SK-N-SH (cell line): ENCODE measurements at regions not wholly inside any gene's neighbourhood (a gene's known extent, or its start where the extent isn't known, plus 50 kb on each side); places are given as distances from the start of the nearest gene placed in this dataset.

ENCODE experiments used
- CTCF ChIA-PET: fragments of 300-600, 350-600 bp; formaldehyde crosslinking; extraction: SDS; loops from one replicate; lab custom pipeline; 2021; lab: Yijun Ruan, JAX
- POLR2A ChIA-PET: fragments of 350-600 bp; sonication (Branson Sonifier 250); formaldehyde crosslinking; extraction: SDS; loops from one replicate; lab custom pipeline; 2020; ENCODE audit warnings: antibody characterized with exemption, inconsistent platforms; lab: Yijun Ruan, JAX
- DNase-seq: peaks from one replicate; pipeline ENCODE4 v3.0.0; 2012
- H2AFZ ChIP-seq: fragments of 200-600 bp; sonication (generic); 2 replicates; pipeline ENCODE4 v1.8.1; 2016; ENCODE audit warnings: antibody characterized with exemption, mild to moderate bottlenecking, low read depth
- H3F3A ChIP-seq: fragments of 200-600 bp; sonication (generic); replicated peaks from 2 replicates; pipeline ENCODE3; 2016; ENCODE audit warnings: antibody characterized with exemption, mild to moderate bottlenecking; ENCODE audit not compliant: insufficient read depth
- H3K27ac ChIP-seq, 2 experiments: fragments of 200-500 bp in 1 of 2; fragments of 200-600 bp in 1 of 2; sonication (Bioruptor generic) in 1 of 2; sonication (generic), shearing (Covaris generic) in 1 of 2; 2 replicates each; pipeline versions ENCODE4 v1.5.1 to v1.6.1; 2014 to 2016; ENCODE audit warnings: low read depth in 2 of 2, inconsistent platforms in 1 of 2, low read length in 1 of 2, mild to moderate bottlenecking in 1 of 2, mixed read lengths in 1 of 2
- H3K27me3 ChIP-seq: fragments of 200-600 bp; sonication (generic), shearing (Covaris generic); 2 replicates; pipeline ENCODE4 v1.6.1; 2016; ENCODE audit warnings: mixed run types; ENCODE audit not compliant: insufficient read depth
- H3K36me3 ChIP-seq, 2 experiments: fragments of 200-500 bp in 1 of 2; fragments of 200-600 bp in 1 of 2; sonication (Bioruptor generic) in 1 of 2; sonication (generic) in 1 of 2; replicated peaks in 1 of 2; 2 replicates each; pipeline versions ENCODE3 to v1.5.1; 2014 to 2016; ENCODE audit warnings: low read length in 1 of 2, mild to moderate bottlenecking in 1 of 2; ENCODE audit not compliant: insufficient read depth in 2 of 2, control insufficient read depth in 1 of 2
- H3K4me1 ChIP-seq, 2 experiments: fragments of 200-500 bp in 1 of 2; fragments of 200-600 bp in 1 of 2; sonication (Bioruptor generic) in 1 of 2; sonication (generic), shearing (Covaris generic) in 1 of 2; 2 replicates each; pipeline versions ENCODE4 v1.5.1 to v1.6.1; 2014 to 2016; ENCODE audit warnings: low read depth in 1 of 2, low read length in 1 of 2, mixed run types in 1 of 2; ENCODE audit not compliant: insufficient read depth in 2 of 2, control insufficient read depth in 1 of 2
- H3K4me2 ChIP-seq: fragments of 200-600 bp; sonication (generic), shearing (Covaris generic); 2 replicates; pipeline ENCODE4 v1.6.1; 2017; ENCODE audit warnings: mixed run types
- H3K4me3 ChIP-seq, 2 experiments: fragments of 200-500 bp in 1 of 2; fragments of 200-600 bp in 1 of 2; sonication (Bioruptor generic) in 1 of 2; sonication (generic), shearing (Covaris generic) in 1 of 2; 2 replicates each; pipeline versions ENCODE4 v1.5.1 to v1.8.1; 2014 to 2016; ENCODE audit warnings: low read depth in 2 of 2, inconsistent platforms in 1 of 2, low read length in 1 of 2, mild to moderate bottlenecking in 1 of 2, mixed read lengths in 1 of 2, moderate library complexity in 1 of 2
- H3K79me2 ChIP-seq: fragments of 200-600 bp; sonication (generic); 2 replicates; pipeline ENCODE4 v1.8.1; 2017; ENCODE audit warnings: mild to moderate bottlenecking; ENCODE audit not compliant: insufficient read depth
- H3K9ac ChIP-seq: fragments of 200-600 bp; sonication (generic); 2 replicates; pipeline ENCODE4 v1.6.1; 2017; ENCODE audit warnings: mixed run types
- H3K9me2 ChIP-seq: fragments of 200-600 bp; sonication (generic); 2 replicates; pipeline ENCODE4 v1.6.1; 2017; ENCODE audit warnings: mixed run types
- H3K9me3 ChIP-seq: fragments of 200-600 bp; sonication (generic); 2 replicates; pipeline ENCODE4 v1.6.1; 2017; ENCODE audit warnings: mixed run types, mild to moderate bottlenecking, moderate library complexity
- H4K20me1 ChIP-seq: fragments of 200-600 bp; sonication (generic); 2 replicates; pipeline ENCODE4 v1.6.1; 2017; ENCODE audit warnings: mild to moderate bottlenecking, mixed run types; ENCODE audit not compliant: insufficient read depth
- CHD2 ChIP-seq: fragments of 150-350 bp; IDR thresholded peaks from 2 replicates; pipeline ENCODE4 v1.6.1; 2018; ENCODE audit warnings: low read length; ENCODE audit not compliant: partially characterized antibody
- EP300 ChIP-seq, 2 experiments: IDR thresholded peaks; 2 replicates each; pipeline versions ENCODE4 v1.4.0 to v1.6.1; 2012; ENCODE audit warnings: borderline replicate concordance in 1 of 2, low read depth in 1 of 2, low read length in 1 of 2
- EZH2phosphoT487 ChIP-seq: fragments of 200-600 bp; sonication (generic); IDR thresholded peaks from 2 replicates; pipeline ENCODE4 v1.6.1; 2017; ENCODE audit warnings: low read depth, mixed run types, mild to moderate bottlenecking, antibody characterized with exemption, moderate library complexity, borderline replicate concordance
- FOSL2 ChIP-seq: IDR thresholded peaks from 2 replicates; pipeline ENCODE4 v1.4.0; 2012; ENCODE audit warnings: low read depth, mild to moderate bottlenecking, moderate library complexity, borderline replicate concordance
- FOXJ3 ChIP-seq: sonication (generic); formaldehyde crosslinking; IDR thresholded peaks from 2 replicates; pipeline ENCODE4 v1.5.1; 2020; ENCODE audit warnings: mild to moderate bottlenecking, missing genetic modification reagents
- GABPA ChIP-seq: IDR thresholded peaks from 2 replicates; pipeline ENCODE4 v1.4.0; 2012; ENCODE audit warnings: low read depth, mild to moderate bottlenecking
- GATA2 ChIP-seq: sonication (generic); formaldehyde crosslinking; IDR thresholded peaks from 2 replicates; pipeline ENCODE4 v1.5.0; 2020; ENCODE audit warnings: mild to moderate bottlenecking, missing genetic modification reagents
- JUND ChIP-seq: IDR thresholded peaks from 2 replicates; pipeline ENCODE4 v1.4.0; 2012
- NFIC ChIP-seq: IDR thresholded peaks from 2 replicates; pipeline ENCODE4 v1.4.0; 2012; ENCODE audit warnings: borderline replicate concordance
- NRF1 ChIP-seq: IDR thresholded peaks from 2 replicates; pipeline ENCODE4 v1.6.1; 2012; ENCODE audit warnings: low read depth, mild to moderate bottlenecking, low read length
- POLR2AphosphoS5 ChIP-seq: IDR thresholded peaks from 2 replicates; pipeline ENCODE4 v1.6.1; 2012; ENCODE audit warnings: low read depth, low read length
- RAD21 ChIP-seq: IDR thresholded peaks from 2 replicates; pipeline ENCODE4 v1.6.1; 2012; ENCODE audit warnings: mild to moderate bottlenecking, low read length
- RCOR1 ChIP-seq: fragments of 150-350 bp; IDR thresholded peaks from 2 replicates; pipeline ENCODE4 v1.6.1; 2017; ENCODE audit warnings: antibody characterized with exemption, low read length
- RFX5 ChIP-seq: IDR thresholded peaks from 2 replicates; pipeline ENCODE4 v1.6.1; 2012; ENCODE audit warnings: mild to moderate bottlenecking, improper control_type of control experiment, low read length
- RXRA ChIP-seq: IDR thresholded peaks from 2 replicates; pipeline ENCODE4 v1.4.0; 2012; ENCODE audit warnings: low read depth, mild to moderate bottlenecking, borderline replicate concordance
- SMC3 ChIP-seq: IDR thresholded peaks from 2 replicates; pipeline ENCODE4 v1.6.1; 2012; ENCODE audit warnings: low read depth, low read length, improper control_type of control experiment
- TAF1 ChIP-seq: IDR thresholded peaks from 2 replicates; pipeline ENCODE4 v1.6.1; 2012; ENCODE audit warnings: low read depth, mild to moderate bottlenecking, low read length, moderate library complexity, borderline replicate concordance
- TCF12 ChIP-seq: IDR thresholded peaks from 2 replicates; pipeline ENCODE4 v1.4.0; 2012
- TEAD4 ChIP-seq: IDR thresholded peaks from 2 replicates; pipeline ENCODE4 v1.4.0; 2012; ENCODE audit warnings: mild to moderate bottlenecking, borderline replicate concordance; ENCODE audit not compliant: insufficient read depth
- USF1 ChIP-seq: IDR thresholded peaks from 2 replicates; pipeline ENCODE4 v1.4.0; 2012; ENCODE audit warnings: low read depth, borderline replicate concordance
- WGBS: methylation state at CpG from one replicate; pipeline ENCODE4 v1.1.6; 2017; ENCODE audit warnings: low lambda C conversion rate; 5-methylcytosine and 5-hydroxymethylcytosine counted together
- TF ChIP-seq, protein P1 (sequence below): fragments of 200-600 bp; sonication (generic); IDR thresholded peaks from 2 replicates; pipeline ENCODE4 v1.6.1; 2017; ENCODE audit warnings: antibody characterized with exemption, mild to moderate bottlenecking, moderate library complexity
- TF ChIP-seq, protein P2 (sequence below): IDR thresholded peaks from 2 replicates; pipeline ENCODE4 v1.4.0; 2012; ENCODE audit warnings: low read depth
- TF ChIP-seq, protein P3 (sequence below): IDR thresholded peaks from 2 replicates; pipeline ENCODE4 v1.4.0; 2012; ENCODE audit warnings: low read depth, borderline replicate concordance

- no peak overlapping the region for H3K4me2 ChIP-seq
- no peak overlapping the region for H3K27ac ChIP-seq
- no peaks in the 10 kb centered on the region for H3K36me3 ChIP-seq
- no peaks in the 10 kb centered on the region for H3F3A ChIP-seq
- H3K4me1 ChIP-seq: peaks cover 0 to 4% of the 10 kb centered on the region in 2 experiments; a peak in 2 of 4 replicates
- H3K27me3 ChIP-seq: no peaks in the 10 kb centered on the region
- peak; percentile 1 for DNase-seq
- H3K79me2 ChIP-seq: no peaks in the 10 kb centered on the region
- H3K9me2 ChIP-seq: no peaks in the 10 kb centered on the region
- 6% methylated on average over 1 of the region's 1 CpG for WGBS
- POLR2A ChIA-PET: no interaction called here
- no peak overlapping the region for H3K4me3 ChIP-seq
- no peaks in the 10 kb centered on the region for H3K9me3 ChIP-seq
- no peaks in the 10 kb centered on the region for H4K20me1 ChIP-seq
- CTCF ChIA-PET: no interaction called here
- TF ChIP-seq GATA2 (CRISPR knock-in tag) (peak; percentile 81), TCF12 (no peak), FOSL2 (no peak), RAD21 (no peak; the same call in 1 of the 2 replicates), RCOR1 (0 out of 2 replicates have a peak, but pooled peaks have one; percentile 36), EP300 (IDR thresholded peaks at IDR 0.05; ENCODE audit: borderline replicate concordance in 1 of 2, low read depth in 1 of 2, low read length in 1 of 2) (peak in 1 of 2 experiments; percentile 55; a peak in 1 of 4 replicates)
- TF ChIP-seq, protein P1, sequence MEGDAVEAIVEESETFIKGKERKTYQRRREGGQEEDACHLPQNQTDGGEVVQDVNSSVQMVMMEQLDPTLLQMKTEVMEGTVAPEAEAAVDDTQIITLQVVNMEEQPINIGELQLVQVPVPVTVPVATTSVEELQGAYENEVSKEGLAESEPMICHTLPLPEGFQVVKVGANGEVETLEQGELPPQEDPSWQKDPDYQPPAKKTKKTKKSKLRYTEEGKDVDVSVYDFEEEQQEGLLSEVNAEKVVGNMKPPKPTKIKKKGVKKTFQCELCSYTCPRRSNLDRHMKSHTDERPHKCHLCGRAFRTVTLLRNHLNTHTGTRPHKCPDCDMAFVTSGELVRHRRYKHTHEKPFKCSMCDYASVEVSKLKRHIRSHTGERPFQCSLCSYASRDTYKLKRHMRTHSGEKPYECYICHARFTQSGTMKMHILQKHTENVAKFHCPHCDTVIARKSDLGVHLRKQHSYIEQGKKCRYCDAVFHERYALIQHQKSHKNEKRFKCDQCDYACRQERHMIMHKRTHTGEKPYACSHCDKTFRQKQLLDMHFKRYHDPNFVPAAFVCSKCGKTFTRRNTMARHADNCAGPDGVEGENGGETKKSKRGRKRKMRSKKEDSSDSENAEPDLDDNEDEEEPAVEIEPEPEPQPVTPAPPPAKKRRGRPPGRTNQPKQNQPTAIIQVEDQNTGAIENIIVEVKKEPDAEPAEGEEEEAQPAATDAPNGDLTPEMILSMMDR: no peak
- H2AFZ ChIP-seq: no peak overlapping the region
- no peak overlapping the region for H3K9ac ChIP-seq
These were observed 1149.2 kb downstream of the GRM8 start for GRCh38 chr7:126103582-126103981.

GRCh38 chr7:126083014-126083413, 1153.4 kb upstream of the POT1 start:
- Histone ChIP-seq H3K9ac (no peak overlapping the region), H3F3A (no peaks in the 10 kb centered on the region), H3K36me3 (no peaks in the 10 kb centered on the region), H3K9me3 (peaks cover 6% of the 10 kb centered on the region; the same call in 1 of the 2 replicates), H3K4me1 (no peaks in the 10 kb centered on the region), H3K9me2 (no peaks in the 10 kb centered on the region), H3K27ac (no peak overlapping the region), H3K4me2 (no peak overlapping the region), H2AFZ (no peak overlapping the region), H4K20me1 (no peaks in the 10 kb centered on the region), H3K27me3 (no peaks in the 10 kb centered on the region), H3K4me3 (no peak overlapping the region), H3K79me2 (no peaks in the 10 kb centered on the region)
- POLR2A ChIA-PET: no interaction called here
- no peak for DNase-seq
- TF ChIP-seq USF1: no peak
- TF ChIP-seq NRF1: no peak
- no peak for TF ChIP-seq TEAD4
- TF ChIP-seq SMC3: no peak
- TF ChIP-seq JUND: no peak
- no peak for TF ChIP-seq GABPA
- TF ChIP-seq, protein P2, sequence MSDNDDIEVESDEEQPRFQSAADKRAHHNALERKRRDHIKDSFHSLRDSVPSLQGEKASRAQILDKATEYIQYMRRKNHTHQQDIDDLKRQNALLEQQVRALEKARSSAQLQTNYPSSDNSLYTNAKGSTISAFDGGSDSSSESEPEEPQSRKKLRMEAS: no peak
- TF ChIP-seq, protein P3, sequence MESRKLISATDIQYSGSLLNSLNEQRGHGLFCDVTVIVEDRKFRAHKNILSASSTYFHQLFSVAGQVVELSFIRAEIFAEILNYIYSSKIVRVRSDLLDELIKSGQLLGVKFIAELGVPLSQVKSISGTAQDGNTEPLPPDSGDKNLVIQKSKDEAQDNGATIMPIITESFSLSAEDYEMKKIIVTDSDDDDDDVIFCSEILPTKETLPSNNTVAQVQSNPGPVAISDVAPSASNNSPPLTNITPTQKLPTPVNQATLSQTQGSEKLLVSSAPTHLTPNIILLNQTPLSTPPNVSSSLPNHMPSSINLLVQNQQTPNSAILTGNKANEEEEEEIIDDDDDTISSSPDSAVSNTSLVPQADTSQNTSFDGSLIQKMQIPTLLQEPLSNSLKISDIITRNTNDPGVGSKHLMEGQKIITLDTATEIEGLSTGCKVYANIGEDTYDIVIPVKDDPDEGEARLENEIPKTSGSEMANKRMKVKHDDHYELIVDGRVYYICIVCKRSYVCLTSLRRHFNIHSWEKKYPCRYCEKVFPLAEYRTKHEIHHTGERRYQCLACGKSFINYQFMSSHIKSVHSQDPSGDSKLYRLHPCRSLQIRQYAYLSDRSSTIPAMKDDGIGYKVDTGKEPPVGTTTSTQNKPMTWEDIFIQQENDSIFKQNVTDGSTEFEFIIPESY: no peak
- TF ChIP-seq RFX5: no peak
- TF ChIP-seq TAF1: no peak
- no peak for TF ChIP-seq RXRA
- no peak for TF ChIP-seq CHD2
- no peak for TF ChIP-seq FOXJ3 (CRISPR knock-in tag)
- TF ChIP-seq POLR2AphosphoS5: no peak
- no peak for TF ChIP-seq EZH2phosphoT487
- TF ChIP-seq NFIC: no peak
- CTCF ChIA-PET: no interaction called here
